Stimulated activated naive CD8-positive, alpha-beta T cell treated with anti-CD3 and anti-CD28 coated beads, Interleukin-15, Interleukin-2, amounts not matched to agents 100 U/mL and 50 U/mL, for 24 hours (primary cell): ENCODE measurements at regions not wholly inside any gene's neighbourhood (a gene's known extent, or its start where the extent isn't known, plus 50 kb on each side); places are given as distances from the start of the nearest gene placed in this dataset.

Experiments used
- ATAC-seq: fragments of 150-1000 bp; cut with Tn5 transposase; one replicate; pipeline ENCODE4 v1.10.0; 2021
- DNase-seq: peaks from one replicate; pipeline ENCODE4 v3.0.0; 2021

GRCh38 chr17:81345228-81346089 is 49.8 kb upstream of the BAHCC1 start:
- ATAC-seq: peak; percentile 47
- DNase-seq: peak; percentile 71
